Cardiac fibroblast (primary cell): ENCODE measurements at regions not wholly inside any gene's neighbourhood (a gene's known extent, or its start where the extent isn't known, plus 50 kb on each side); places are given as distances from the start of the nearest gene placed in this dataset.

Source experiments
- DNase-seq, 2 donors: peaks; one replicate each; pipeline versions ENCODE4 v3.0.0 to v3.0.0-alpha.2; 2010; ENCODE audit warnings: low read depth in 2 of 2
- H3K4me3 ChIP-seq, 2 donors: replicated peaks in 1 of 2; 1 replicate in 1 of 2; 2 replicates in 1 of 2; pipeline ENCODE4 v1.5.1; 2011; ENCODE audit warnings: low read depth in 2 of 2, low read length in 2 of 2, mild to moderate bottlenecking in 2 of 2, moderate library complexity in 1 of 2
- TF ChIP-seq, protein P1 (sequence below): IDR thresholded peaks from one replicate; pipeline ENCODE4 v1.5.1; 2011; ENCODE audit warnings: low read depth, mild to moderate bottlenecking, low read length, inconsistent platforms

DNA sequence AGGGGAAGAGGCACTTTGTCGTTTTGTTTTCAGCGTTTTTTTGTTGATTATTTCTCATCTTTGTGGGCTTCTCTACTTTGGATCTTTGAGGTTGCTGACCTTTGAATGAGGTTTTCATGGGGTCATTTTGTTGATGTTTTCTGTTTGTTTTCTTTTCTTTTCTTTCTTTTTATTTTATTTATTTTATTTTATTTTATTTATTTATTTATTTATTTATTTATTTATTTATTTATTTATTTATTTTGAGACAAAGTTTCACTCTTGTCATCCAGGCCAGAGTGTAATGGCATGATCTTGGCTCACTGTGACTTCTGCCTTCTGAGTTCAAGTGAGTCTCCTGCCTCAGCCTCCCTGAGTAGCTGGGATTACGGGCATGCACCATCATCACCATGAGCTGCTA lies 946.7 kb downstream of the TLE4 start:
- DNase-seq: no peak
- H3K4me3 ChIP-seq: no peak overlapping the region
- TF ChIP-seq, protein P1, sequence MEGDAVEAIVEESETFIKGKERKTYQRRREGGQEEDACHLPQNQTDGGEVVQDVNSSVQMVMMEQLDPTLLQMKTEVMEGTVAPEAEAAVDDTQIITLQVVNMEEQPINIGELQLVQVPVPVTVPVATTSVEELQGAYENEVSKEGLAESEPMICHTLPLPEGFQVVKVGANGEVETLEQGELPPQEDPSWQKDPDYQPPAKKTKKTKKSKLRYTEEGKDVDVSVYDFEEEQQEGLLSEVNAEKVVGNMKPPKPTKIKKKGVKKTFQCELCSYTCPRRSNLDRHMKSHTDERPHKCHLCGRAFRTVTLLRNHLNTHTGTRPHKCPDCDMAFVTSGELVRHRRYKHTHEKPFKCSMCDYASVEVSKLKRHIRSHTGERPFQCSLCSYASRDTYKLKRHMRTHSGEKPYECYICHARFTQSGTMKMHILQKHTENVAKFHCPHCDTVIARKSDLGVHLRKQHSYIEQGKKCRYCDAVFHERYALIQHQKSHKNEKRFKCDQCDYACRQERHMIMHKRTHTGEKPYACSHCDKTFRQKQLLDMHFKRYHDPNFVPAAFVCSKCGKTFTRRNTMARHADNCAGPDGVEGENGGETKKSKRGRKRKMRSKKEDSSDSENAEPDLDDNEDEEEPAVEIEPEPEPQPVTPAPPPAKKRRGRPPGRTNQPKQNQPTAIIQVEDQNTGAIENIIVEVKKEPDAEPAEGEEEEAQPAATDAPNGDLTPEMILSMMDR: no peak

GRCh38 chr9:80516679-80517078 lies 944.9 kb downstream of the TLE4 start:
- TF ChIP-seq, protein P1: no peak
- DNase-seq: no peak
- no peak overlapping the region for H3K4me3 ChIP-seq

DNA sequence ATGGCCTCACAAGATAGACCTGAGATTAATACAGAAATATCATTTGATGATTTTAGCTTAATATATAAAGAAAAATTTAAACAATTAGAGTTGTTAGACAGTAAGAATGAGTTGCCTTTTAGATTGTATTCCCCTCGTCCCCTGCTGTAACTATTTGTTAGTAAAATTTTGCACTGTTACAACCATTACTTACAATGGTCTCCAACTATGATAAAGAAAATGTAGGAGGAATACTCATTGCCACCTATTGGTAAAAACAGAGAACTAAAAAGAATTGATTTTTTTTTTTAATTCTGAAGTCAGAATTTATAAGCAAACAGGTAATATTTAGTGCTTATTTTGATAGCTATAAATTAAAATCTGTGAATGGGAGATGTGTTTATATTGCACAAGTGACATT lies 937.6 kb downstream of the TLE4 start:
- H3K4me3 ChIP-seq: no peak overlapping the region
- DNase-seq: no peak
- TF ChIP-seq, protein P1: peak; percentile 12

GRCh38 chr9:80507611-80508010 lies 935.8 kb downstream of the TLE4 start:
- TF ChIP-seq, protein P1: no peak
- H3K4me3 ChIP-seq: no peak overlapping the region
- no peak for DNase-seq

DNA sequence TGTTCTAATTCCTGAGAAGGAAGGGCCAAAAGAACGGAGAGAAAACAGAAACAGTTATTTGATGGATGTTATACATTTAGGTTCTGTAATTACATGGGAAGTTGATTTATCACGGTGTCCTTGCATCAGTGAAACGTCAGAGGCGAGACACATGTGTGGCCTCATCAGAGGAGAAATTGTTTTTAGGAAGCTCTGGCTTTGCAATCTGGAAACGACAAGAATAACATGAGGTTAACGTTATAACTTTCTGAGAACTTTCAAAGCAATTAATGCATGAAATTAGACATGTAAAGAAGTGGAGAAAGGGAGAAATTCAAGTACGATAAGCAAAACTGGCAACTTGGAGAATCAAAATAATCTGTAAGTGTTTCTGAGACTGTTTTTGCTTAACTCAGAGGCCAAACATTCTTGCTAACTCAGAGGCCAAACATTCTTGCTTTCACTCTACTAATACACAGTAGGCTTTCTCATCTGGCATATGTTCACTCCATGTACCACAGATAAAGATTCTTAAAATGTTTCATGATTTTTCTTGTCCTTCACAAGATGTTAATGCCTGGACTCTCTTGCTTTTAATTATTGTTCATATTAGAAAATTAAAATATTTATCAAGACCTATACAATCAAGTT lies 933.0 kb downstream of the TLE4 start:
- H3K4me3 ChIP-seq: no peak overlapping the region
- peak in 1 of 2 donors; percentile 27 for DNase-seq
- TF ChIP-seq, protein P1: no peak

DNA sequence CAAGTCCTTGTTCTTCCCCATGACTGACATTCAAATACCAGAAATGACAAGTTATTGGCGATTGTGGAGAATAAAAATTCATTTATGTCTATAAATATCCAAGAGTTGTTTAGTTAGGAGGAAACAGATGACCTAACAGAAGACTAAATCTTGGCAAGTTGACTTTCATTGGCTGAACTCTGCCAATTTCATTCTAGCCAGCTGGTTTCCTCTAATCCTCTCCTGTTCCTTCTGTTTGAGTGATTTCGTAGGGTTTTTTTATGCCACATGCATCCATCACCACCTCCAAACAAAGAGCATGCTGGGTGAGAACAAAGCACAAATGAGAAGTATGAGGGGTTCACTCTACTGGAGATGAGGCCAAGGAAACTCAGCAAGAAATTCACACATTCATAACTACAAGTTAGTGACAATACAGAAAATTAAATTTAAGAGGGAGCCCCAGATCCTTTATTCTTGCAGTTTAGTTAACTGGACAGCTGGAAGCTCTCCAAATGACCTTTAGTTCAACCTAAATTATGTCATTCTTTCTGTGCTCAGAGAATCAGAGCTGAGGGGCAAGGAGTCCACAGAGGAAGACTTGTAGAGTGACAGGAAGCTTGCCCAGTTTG lies 932.0 kb downstream of the TLE4 start:
- TF ChIP-seq, protein P1: no peak
- H3K4me3 ChIP-seq: no peak overlapping the region
- peak in 1 of 2 donors; percentile 19 for DNase-seq
